WTC11 (cell line): ENCODE measurements at regions not wholly inside any gene's neighbourhood (a gene's known extent, or its start where the extent isn't known, plus 50 kb on each side); places are given as distances from the start of the nearest gene placed in this dataset.

ENCODE experiments used
- NR2C2 ChIP-seq: sonication (generic); formaldehyde crosslinking; IDR thresholded peaks from 2 replicates; pipeline ENCODE4 v1.8.0; 2022; ENCODE audit warnings: mild to moderate bottlenecking, missing genetic modification reagents
- TF ChIP-seq, protein P1 (sequence below): sonication (generic); formaldehyde crosslinking; IDR thresholded peaks from 2 replicates; pipeline ENCODE4 v1.8.1; 2022; ENCODE audit warnings: low read depth, missing genetic modification reagents, borderline replicate concordance

DNA sequence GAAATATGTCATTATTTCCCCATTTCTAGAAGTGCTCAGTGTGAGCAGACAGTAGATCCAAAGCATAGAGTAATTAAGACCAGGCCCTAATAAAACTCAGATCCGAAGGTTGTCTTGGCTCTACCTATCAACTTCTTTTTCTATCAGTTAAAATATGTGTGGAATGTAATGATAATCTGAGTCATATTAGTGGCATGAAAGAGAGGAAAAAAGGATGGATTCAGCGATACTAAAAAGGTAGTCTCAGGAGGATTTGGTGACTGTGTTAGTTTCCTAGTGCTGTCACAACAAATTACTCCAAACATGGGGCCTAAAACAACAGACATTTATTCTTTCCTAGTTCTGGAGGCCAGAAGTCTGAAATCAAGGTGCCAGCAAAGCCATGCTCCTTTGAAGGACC is 103.7 kb upstream of the NABP1 start:
- TF ChIP-seq NR2C2 (CRISPR knock-in tag), result no peak
- TF ChIP-seq, protein P1, sequence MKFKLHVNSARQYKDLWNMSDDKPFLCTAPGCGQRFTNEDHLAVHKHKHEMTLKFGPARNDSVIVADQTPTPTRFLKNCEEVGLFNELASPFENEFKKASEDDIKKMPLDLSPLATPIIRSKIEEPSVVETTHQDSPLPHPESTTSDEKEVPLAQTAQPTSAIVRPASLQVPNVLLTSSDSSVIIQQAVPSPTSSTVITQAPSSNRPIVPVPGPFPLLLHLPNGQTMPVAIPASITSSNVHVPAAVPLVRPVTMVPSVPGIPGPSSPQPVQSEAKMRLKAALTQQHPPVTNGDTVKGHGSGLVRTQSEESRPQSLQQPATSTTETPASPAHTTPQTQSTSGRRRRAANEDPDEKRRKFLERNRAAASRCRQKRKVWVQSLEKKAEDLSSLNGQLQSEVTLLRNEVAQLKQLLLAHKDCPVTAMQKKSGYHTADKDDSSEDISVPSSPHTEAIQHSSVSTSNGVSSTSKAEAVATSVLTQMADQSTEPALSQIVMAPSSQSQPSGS, result no peak
